Activated B cell treated with CpG ODN at 0.5 μM for 24 hours (primary cell): ENCODE measurements at regions not wholly inside any gene's neighbourhood (a gene's known extent, or its start where the extent isn't known, plus 50 kb on each side); places are given as distances from the start of the nearest gene placed in this dataset.
"Not testable (repeated sequence)": the region's sequence is repeated elsewhere in the genome, so short reads cannot be mapped to it uniquely, and the experiment has no call there.

ENCODE experiments used
- ATAC-seq: fragments of 200-7000 bp; cut with Tn5 transposase; one replicate; pipeline ENCODE4 v1.10.0; 2021; ENCODE audit warnings: low read depth, mild to moderate bottlenecking, moderate library complexity
- CTCF ChIA-PET: fragments of 350-600 bp; sonication (Branson Sonifier 250); formaldehyde crosslinking; loops from one replicate; lab custom pipeline; 2021; ENCODE audit warnings: antibody characterized with exemption; lab: Charles Lee
- POLR2A ChIA-PET: fragments of 350-600 bp; sonication (Branson Sonifier 250); formaldehyde crosslinking; loops from one replicate; lab custom pipeline; 2021; ENCODE audit warnings: antibody characterized with exemption; lab: Charles Lee
- DNase-seq: peaks from one replicate; pipeline ENCODE4 v3.0.0; 2022
- H3K27ac Mint-ChIP-seq: one replicate; pipeline ENCODE4 v1.8.0; 2020; ENCODE audit warnings: mixed read lengths
- H3K27me3 Mint-ChIP-seq: one replicate; pipeline ENCODE4 v1.8.0; 2021; ENCODE audit warnings: mixed read lengths
- H3K36me3 Mint-ChIP-seq: one replicate; pipeline ENCODE4 v1.8.0; 2021; ENCODE audit warnings: low read depth, mixed read lengths
- H3K4me1 Mint-ChIP-seq: one replicate; pipeline ENCODE4 v1.8.0; 2021; ENCODE audit warnings: mixed read lengths
- H3K4me3 Mint-ChIP-seq: one replicate; pipeline ENCODE4 v1.8.0; 2020; ENCODE audit warnings: mild to moderate bottlenecking, mixed read lengths
- H3K9me3 Mint-ChIP-seq: one replicate; pipeline ENCODE4 v1.8.0; 2020; ENCODE audit warnings: mixed read lengths
- intact Hi-C: fragments of 100-400 bp; cut with micrococcal nuclease; formaldehyde crosslinking; loops from one replicate; pipeline ENCODE4 v1.15.1; 2024
- TF ChIP-seq, protein P1 (sequence below): fragments of 200-600 bp; IDR thresholded peaks from one replicate; pipeline ENCODE4 v1.8.0; 2022; ENCODE audit warnings: antibody characterized with exemption, mild to moderate bottlenecking

DNA sequence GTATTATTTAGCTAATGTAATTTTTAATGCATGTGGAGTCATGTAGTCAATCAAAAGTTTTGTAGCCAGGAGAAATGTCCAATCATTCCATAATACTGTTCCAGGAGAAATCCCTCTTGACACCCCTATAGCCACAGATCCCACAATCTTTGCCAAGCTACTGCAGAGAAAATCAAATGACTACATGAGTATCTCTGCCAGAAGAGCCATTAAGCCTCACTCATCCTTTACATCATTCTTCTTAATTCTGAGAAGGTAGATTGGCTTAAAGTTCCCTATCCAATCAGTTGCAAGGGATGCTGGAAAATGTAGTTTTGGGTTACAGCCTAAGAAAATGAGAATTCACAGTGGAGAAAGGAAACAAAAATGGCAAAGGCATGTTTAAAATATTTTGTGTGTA is 502.1 kb downstream of the ZBBX start:
- H3K27me3 Mint-ChIP-seq: no peaks in the 10 kb centered on the region
- H3K4me1 Mint-ChIP-seq: no peaks in the 10 kb centered on the region
- H3K27ac Mint-ChIP-seq: no peak overlapping the region
- H3K9me3 Mint-ChIP-seq: peaks cover 11% of the 10 kb centered on the region
- TF ChIP-seq, protein P1, sequence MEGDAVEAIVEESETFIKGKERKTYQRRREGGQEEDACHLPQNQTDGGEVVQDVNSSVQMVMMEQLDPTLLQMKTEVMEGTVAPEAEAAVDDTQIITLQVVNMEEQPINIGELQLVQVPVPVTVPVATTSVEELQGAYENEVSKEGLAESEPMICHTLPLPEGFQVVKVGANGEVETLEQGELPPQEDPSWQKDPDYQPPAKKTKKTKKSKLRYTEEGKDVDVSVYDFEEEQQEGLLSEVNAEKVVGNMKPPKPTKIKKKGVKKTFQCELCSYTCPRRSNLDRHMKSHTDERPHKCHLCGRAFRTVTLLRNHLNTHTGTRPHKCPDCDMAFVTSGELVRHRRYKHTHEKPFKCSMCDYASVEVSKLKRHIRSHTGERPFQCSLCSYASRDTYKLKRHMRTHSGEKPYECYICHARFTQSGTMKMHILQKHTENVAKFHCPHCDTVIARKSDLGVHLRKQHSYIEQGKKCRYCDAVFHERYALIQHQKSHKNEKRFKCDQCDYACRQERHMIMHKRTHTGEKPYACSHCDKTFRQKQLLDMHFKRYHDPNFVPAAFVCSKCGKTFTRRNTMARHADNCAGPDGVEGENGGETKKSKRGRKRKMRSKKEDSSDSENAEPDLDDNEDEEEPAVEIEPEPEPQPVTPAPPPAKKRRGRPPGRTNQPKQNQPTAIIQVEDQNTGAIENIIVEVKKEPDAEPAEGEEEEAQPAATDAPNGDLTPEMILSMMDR: no peak
- POLR2A ChIA-PET: no interaction called here
- DNase-seq: no peak
- no peaks in the 10 kb centered on the region for H3K36me3 Mint-ChIP-seq
- CTCF ChIA-PET: no interaction called here
- intact Hi-C loops: no loop called here
- no peak for ATAC-seq
- H3K4me3 Mint-ChIP-seq: no peak overlapping the region

DNA sequence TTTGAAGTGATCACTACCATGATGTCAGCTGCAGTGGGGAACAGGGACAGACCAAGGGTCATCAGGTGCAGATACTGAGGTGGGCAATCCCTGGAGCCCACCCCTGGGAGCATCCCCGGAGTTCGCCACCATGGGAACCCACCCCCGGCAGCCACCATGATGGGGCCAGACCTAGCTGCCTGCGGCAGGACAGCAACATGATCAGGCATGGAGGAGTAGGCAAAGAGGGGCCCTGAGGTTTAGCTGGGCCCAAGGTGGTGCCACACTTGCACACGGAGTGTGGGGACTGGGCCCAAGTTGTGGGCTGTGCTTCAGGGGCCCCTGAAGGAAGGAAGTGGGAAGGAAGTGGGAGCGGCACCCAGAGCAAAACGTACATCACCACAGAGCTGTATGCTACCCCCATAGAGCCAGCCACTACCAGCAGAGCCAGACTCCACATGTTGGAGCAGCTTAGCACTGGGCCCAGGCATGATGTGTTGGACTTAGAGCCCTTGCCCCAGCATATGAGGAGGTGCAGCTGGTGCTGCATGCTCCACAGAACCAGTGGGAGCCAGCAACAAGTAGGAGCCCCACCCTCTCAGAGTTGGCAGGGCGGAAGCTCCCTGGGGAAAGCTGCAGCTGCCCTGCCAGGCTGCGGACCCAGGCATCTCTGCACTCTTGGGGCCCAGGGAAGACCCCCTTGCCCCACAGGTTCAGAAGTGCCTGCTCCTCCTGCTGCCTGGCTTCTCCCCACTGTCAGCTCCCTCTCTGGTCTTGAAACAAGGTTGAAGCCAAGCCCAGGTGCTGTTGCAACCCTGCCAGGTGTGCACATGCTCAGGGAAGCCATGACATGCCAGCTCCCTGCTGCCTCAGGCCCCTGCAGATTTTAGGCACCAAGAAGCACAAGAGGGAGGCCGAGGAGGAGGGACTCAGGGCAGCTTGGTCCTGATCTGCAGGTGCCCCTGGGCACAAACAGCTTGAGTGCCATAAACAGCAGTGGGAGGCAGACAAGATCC is 515.3 kb downstream of the ZBBX start:
- no peak overlapping the region for H3K4me3 Mint-ChIP-seq
- no peak for DNase-seq
- H3K27me3 Mint-ChIP-seq: no peaks in the 10 kb centered on the region
- peaks cover 10% of the 10 kb centered on the region for H3K9me3 Mint-ChIP-seq
- no peak overlapping the region for H3K27ac Mint-ChIP-seq
- CTCF ChIA-PET: no interaction called here
- POLR2A ChIA-PET: no interaction called here
- no peaks in the 10 kb centered on the region for H3K4me1 Mint-ChIP-seq
- H3K36me3 Mint-ChIP-seq: no peaks in the 10 kb centered on the region
- TF ChIP-seq, protein P1: no peak
- intact Hi-C loops: no loop called here
- no peak for ATAC-seq

DNA sequence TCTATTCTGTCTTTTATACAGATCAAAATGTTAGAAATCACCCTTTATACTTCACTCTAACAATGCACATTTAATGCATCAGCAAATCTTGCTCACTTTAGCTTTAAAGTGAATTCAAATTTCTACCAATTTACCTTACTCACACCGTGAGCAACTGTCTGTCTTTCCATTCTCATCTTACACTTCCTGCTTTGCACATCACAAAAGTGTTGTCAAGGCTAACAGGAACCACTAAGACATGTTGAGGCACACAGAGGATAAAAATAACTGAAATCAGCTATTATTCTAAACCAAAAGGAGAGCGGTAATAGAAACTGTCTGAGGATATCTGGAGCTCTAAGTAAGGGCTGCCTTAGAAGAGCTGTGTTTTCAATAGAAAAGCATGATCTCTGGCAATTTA is 519.9 kb downstream of the ZBBX start:
- H3K27me3 Mint-ChIP-seq: no peaks in the 10 kb centered on the region
- H3K4me1 Mint-ChIP-seq: no peaks in the 10 kb centered on the region
- H3K27ac Mint-ChIP-seq: no peak overlapping the region
- DNase-seq (no peak), ATAC-seq (no peak)
- no peak overlapping the region for H3K4me3 Mint-ChIP-seq
- POLR2A ChIA-PET: no interaction called here
- CTCF ChIA-PET: no interaction called here
- no peaks in the 10 kb centered on the region for H3K36me3 Mint-ChIP-seq
- TF ChIP-seq, protein P1: no peak
- no peaks in the 10 kb centered on the region for H3K9me3 Mint-ChIP-seq
- intact Hi-C loops: no loop called here

DNA sequence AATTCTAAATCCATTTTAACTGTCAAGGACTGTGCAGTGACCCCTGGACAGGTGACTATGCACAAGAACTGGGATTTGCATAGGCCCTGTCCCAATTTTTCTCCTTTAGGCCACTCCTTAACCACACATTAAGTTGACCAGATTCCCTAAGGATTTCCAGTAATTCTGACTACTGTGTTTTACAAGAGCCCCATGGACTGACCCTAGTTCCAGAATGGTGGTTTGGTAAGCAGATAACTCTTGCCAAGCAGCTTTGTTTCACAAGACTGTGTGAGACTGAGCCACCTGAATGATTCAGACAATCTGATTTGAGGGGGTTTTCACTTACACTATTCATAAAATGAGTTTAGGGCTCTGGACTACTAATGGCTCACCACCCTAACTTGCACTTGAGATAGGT is 535.8 kb downstream of the ZBBX start:
- CTCF ChIA-PET: no interaction called here
- Mint-ChIP-seq H3K36me3 (no peaks in the 10 kb centered on the region), H3K4me3 (no peak overlapping the region), H3K27me3 (no peaks in the 10 kb centered on the region), H3K9me3 (peaks cover 7% of the 10 kb centered on the region), H3K27ac (no peak overlapping the region), H3K4me1 (no peaks in the 10 kb centered on the region)
- DNase-seq (no peak), ATAC-seq (no peak)
- intact Hi-C loops: no loop called here
- TF ChIP-seq, protein P1: no peak
- POLR2A ChIA-PET: no interaction called here

DNA sequence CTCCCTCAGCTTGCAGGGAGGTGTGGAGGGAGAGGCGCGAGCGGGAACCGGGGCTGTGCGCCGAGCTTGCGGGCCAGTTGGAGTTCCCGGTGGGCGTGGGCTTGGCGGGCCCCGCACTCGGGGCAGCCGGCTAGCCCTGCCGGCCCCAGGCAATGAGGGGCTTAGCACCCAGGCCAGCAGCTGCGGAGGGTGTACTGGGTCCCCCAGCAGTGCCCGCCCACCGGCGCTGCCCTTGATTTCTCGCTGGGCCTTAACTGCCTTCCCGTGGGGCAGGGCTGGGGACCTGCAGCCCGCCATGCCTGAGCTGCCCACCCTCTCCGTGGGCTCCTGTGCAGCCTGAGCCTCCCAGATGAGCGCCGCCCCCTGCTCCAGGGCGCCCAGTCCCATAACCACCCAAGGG is 537.3 kb downstream of the ZBBX start:
- intact Hi-C loops, H3K4me1 Mint-ChIP-seq, CTCF ChIA-PET, ATAC-seq, DNase-seq, H3K27me3 Mint-ChIP-seq, H3K4me3 Mint-ChIP-seq, H3K9me3 Mint-ChIP-seq, H3K27ac Mint-ChIP-seq, H3K36me3 Mint-ChIP-seq, POLR2A ChIA-PET: not testable (repeated sequence)
